IPS-20b (cell line): ENCODE measurements at regions not wholly inside any gene's neighbourhood (a gene's known extent, or its start where the extent isn't known, plus 50 kb on each side); places are given as distances from the start of the nearest gene placed in this dataset.
"Not testable (repeated sequence)": the region's sequence is repeated elsewhere in the genome, so short reads cannot be mapped to it uniquely, and the experiment has no call there.

Source experiments
- H3K27ac ChIP-seq: one replicate; pipeline ENCODE4 v1.5.1; 2013; ENCODE audit warnings: low read length
- H3K27me3 ChIP-seq: 2 replicates; pipeline ENCODE4 v1.6.1; 2013; ENCODE audit warnings: mild to moderate bottlenecking, low read length, inconsistent platforms; ENCODE audit not compliant: insufficient read depth
- H3K36me3 ChIP-seq: 2 replicates; pipeline ENCODE4 v1.6.1; 2013; ENCODE audit warnings: low read depth, mild to moderate bottlenecking, inconsistent platforms, low read length, moderate library complexity; ENCODE audit not compliant: insufficient read depth
- H3K4me1 ChIP-seq: 2 replicates; pipeline ENCODE4 v1.6.1; 2013; ENCODE audit warnings: mild to moderate bottlenecking, control low read depth, inconsistent platforms, low read length, moderate library complexity; ENCODE audit not compliant: insufficient read depth
- H3K4me3 ChIP-seq: 2 replicates; pipeline ENCODE4 v1.5.1; 2013; ENCODE audit warnings: mild to moderate bottlenecking, low read length, inconsistent platforms
- H3K9ac ChIP-seq: 2 replicates; pipeline ENCODE4 v1.6.1; 2013; ENCODE audit warnings: low read depth, mild to moderate bottlenecking, inconsistent platforms, low read length, moderate library complexity
- H3K9me3 ChIP-seq: 2 replicates; pipeline ENCODE4 v1.6.1; 2013; ENCODE audit warnings: mild to moderate bottlenecking, low read depth, low read length, inconsistent platforms; ENCODE audit not compliant: insufficient read depth

DNA sequence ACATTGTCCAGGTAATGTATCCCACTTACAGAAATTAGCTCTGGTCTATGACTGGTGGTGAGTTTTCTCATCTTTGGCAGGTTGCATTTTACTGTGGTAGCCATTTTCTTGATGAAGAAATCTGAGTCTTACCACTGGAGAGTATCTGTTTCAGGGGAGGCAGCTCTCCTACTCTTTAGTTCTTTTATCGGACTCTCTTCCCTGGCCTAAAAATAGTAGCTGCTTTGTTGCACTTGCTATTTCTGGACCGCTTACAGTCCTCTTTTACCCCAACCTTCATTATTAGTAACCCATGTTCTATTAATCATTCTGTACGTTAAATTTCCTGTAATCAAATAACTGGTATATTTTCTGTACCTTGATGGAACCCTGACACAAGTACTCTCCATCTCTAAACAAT is 720.8 kb downstream of the PLA2G4A start:
- H3K27ac ChIP-seq: no peak overlapping the region
- no peaks in the 10 kb centered on the region for H3K4me1 ChIP-seq
- H3K4me3 ChIP-seq: no peak overlapping the region
- no peaks in the 10 kb centered on the region for H3K36me3 ChIP-seq
- no peak overlapping the region for H3K9ac ChIP-seq
- no peaks in the 10 kb centered on the region for H3K27me3 ChIP-seq
- H3K9me3 ChIP-seq: no peaks in the 10 kb centered on the region

DNA sequence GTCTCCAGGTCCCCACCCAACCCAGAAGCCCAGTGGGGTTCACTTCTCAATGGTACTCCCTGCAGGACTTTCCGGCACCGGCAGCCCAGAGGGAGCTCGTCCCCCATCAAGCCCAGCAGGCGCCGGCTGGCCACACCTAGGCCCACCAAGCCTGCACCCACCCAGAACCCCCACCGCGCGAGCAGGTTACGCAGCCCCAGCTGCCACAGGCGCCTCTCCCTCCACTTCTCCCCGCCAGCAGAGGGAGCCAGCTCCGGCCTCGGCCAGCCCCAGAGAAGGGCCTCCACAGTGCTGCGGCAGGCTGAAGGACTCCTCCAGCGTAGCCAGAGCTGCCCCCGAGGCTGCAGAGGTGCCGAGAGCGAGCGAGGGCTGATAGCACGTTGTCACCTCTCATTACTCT is 722.3 kb downstream of the PLA2G4A start:
- no peak overlapping the region for H3K27ac ChIP-seq
- no peaks in the 10 kb centered on the region for H3K27me3 ChIP-seq

GRCh38 chr1:187563191-187563590 is 734.4 kb downstream of the PLA2G4A start:
- no peak overlapping the region for H3K4me3 ChIP-seq
- no peaks in the 10 kb centered on the region for H3K27me3 ChIP-seq
- H3K4me1 ChIP-seq: no peaks in the 10 kb centered on the region
- H3K27ac ChIP-seq: no peak overlapping the region
- H3K9ac ChIP-seq: no peak overlapping the region
- H3K36me3 ChIP-seq: no peaks in the 10 kb centered on the region
- H3K9me3 ChIP-seq: no peaks in the 10 kb centered on the region

More for the DNA sequence above, 722.3 kb downstream of the PLA2G4A start:
- Histone ChIP-seq H3K4me1 (no peaks in the 10 kb centered on the region), H3K9me3 (no peaks in the 10 kb centered on the region), H3K4me3 (no peak overlapping the region), H3K9ac (no peak overlapping the region), H3K36me3 (no peaks in the 10 kb centered on the region)

GRCh38 chr1:187566354-187566753 is 737.6 kb downstream of the PLA2G4A start:
- Histone ChIP-seq H3K9me3 (no peaks in the 10 kb centered on the region), H3K4me1 (no peaks in the 10 kb centered on the region), H3K27ac (no peak overlapping the region), H3K9ac (no peak overlapping the region), H3K4me3 (no peak overlapping the region), H3K36me3 (no peaks in the 10 kb centered on the region), H3K27me3 (no peaks in the 10 kb centered on the region)

GRCh38 chr1:187568067-187568466 is 739.3 kb downstream of the PLA2G4A start:
- no peak overlapping the region for H3K4me3 ChIP-seq
- H3K9ac ChIP-seq: no peak overlapping the region
- H3K27ac ChIP-seq: no peak overlapping the region
- no peaks in the 10 kb centered on the region for H3K9me3 ChIP-seq
- H3K27me3 ChIP-seq: no peaks in the 10 kb centered on the region
- H3K4me1 ChIP-seq: no peaks in the 10 kb centered on the region
- no peaks in the 10 kb centered on the region for H3K36me3 ChIP-seq

DNA sequence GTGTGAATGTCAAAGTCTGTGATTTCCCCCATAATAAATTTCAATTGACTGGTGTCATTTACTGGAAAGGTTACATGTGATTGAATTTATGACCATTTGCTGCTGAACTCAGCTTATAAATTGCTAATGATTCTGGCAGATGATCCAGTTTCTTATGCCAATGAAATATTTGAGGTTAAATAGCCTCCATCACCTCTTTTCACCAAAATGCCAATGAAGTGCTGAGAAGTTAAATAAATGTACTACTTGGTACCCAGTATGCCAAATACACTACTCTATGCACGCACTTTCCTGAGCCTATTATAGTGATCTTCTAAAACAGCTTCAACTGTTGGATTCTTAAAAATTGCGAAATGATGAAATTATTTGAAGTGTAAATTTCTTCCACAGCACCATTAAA is 741.4 kb downstream of the PLA2G4A start:
- H3K27ac ChIP-seq: no peak overlapping the region
- no peaks in the 10 kb centered on the region for H3K4me1 ChIP-seq
- H3K9ac ChIP-seq: no peak overlapping the region
- H3K4me3 ChIP-seq: no peak overlapping the region
- H3K36me3 ChIP-seq: no peaks in the 10 kb centered on the region
- no peaks in the 10 kb centered on the region for H3K9me3 ChIP-seq
- H3K27me3 ChIP-seq: no peaks in the 10 kb centered on the region

GRCh38 chr1:187577610-187578009 is 748.9 kb downstream of the PLA2G4A start:
- H3K9ac ChIP-seq: no peak overlapping the region

GRCh38 chr1:187588917-187589316 is 760.2 kb downstream of the PLA2G4A start:
- no peak overlapping the region for H3K9ac ChIP-seq

More at GRCh38 chr1:187577610-187578009, 748.9 kb downstream of the PLA2G4A start:
- Histone ChIP-seq H3K4me3 (no peak overlapping the region), H3K27ac (no peak overlapping the region), H3K9me3 (no peaks in the 10 kb centered on the region), H3K27me3 (no peaks in the 10 kb centered on the region), H3K36me3 (no peaks in the 10 kb centered on the region), H3K4me1 (no peaks in the 10 kb centered on the region)

DNA sequence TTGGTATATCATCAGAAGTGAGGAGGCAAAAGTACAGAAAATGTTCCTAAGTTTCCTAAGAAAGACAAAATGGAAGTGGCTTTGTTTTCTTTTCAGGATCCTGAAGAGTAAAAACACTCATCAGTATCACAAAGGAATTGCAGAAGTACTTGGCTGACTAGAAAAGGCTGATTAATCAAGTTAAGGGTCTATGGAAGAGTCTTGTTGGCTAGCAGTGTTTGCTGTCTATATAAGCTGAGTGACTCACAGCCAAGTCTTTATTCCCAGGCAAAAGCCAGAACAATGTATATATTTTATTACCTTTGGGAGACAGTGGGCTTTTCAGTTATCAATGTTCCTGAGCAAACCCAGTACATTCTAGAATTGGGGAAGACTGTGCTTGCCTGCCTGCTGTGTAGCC is 777.0 kb downstream of the PLA2G4A start:
- Histone ChIP-seq H3K9ac (no peak overlapping the region; the same call in 1 of the 2 replicates), H3K4me3 (no peak overlapping the region), H3K27me3 (no peaks in the 10 kb centered on the region), H3K9me3 (peaks cover 7% of the 10 kb centered on the region), H3K27ac (no peak overlapping the region), H3K4me1 (peaks cover 15% of the 10 kb centered on the region; the same call in 1 of the 2 replicates), H3K36me3 (no peaks in the 10 kb centered on the region)

More at GRCh38 chr1:187588917-187589316, 760.2 kb downstream of the PLA2G4A start:
- Histone ChIP-seq H3K9me3 (no peaks in the 10 kb centered on the region), H3K4me3 (no peak overlapping the region), H3K36me3 (no peaks in the 10 kb centered on the region), H3K27me3 (no peaks in the 10 kb centered on the region), H3K4me1 (no peaks in the 10 kb centered on the region), H3K27ac (no peak overlapping the region)

- H3K4me1 ChIP-seq, H3K36me3 ChIP-seq, H3K27me3 ChIP-seq, H3K27ac ChIP-seq, H3K9ac ChIP-seq, H3K4me3 ChIP-seq: not testable (repeated sequence)
- peaks cover 19% of the 10 kb centered on the region for H3K9me3 ChIP-seq
Observed at GRCh38 chr1:187615853-187616735, 787.3 kb downstream of the PLA2G4A start.

- not testable (repeated sequence) for H3K27ac ChIP-seq, H3K9ac ChIP-seq, H3K36me3 ChIP-seq, H3K4me3 ChIP-seq, H3K4me1 ChIP-seq, H3K27me3 ChIP-seq
- H3K9me3 ChIP-seq: peaks cover 19% of the 10 kb centered on the region
Observed at GRCh38 chr1:187616830-187617229, 788.1 kb downstream of the PLA2G4A start.

- Histone ChIP-seq H3K9me3 (peaks cover 19% of the 10 kb centered on the region), H3K4me1 (no peaks in the 10 kb centered on the region; the same call in 1 of the 2 replicates), H3K36me3 (no peaks in the 10 kb centered on the region), H3K9ac (no peak overlapping the region), H3K27ac (no peak overlapping the region), H3K4me3 (no peak overlapping the region), H3K27me3 (no peaks in the 10 kb centered on the region)
Observed at GRCh38 chr1:187617776-187618175, 789.0 kb downstream of the PLA2G4A start.
